ENCODE measurements at regions not wholly inside any gene's neighbourhood (a gene's known extent, or its start where the extent isn't known, plus 50 kb on each side); places are given as distances from the start of the nearest gene placed in this dataset.
"Not testable (repeated sequence)": the region's sequence is repeated elsewhere in the genome, so short reads cannot be mapped to it uniquely, and the experiment has no call there.

DNA sequence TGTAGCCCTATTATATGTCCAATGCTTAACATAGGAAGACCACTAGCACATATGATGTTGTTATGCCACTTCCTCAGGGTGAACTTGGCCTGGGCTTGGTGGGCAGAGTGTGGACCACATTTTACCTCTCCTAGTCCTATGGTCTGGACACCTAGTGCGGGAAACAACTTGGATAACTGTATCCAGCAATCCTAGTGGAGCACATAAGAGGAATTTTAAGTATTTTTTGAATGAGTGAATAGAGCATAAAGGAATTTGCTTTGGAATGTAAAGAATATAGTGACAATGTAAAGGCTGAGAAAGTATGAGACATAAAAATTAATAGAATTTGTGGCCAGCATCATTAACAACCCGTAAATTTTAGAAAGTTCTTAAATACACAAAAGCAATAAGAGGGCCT lies 528.9 kb downstream of the IGSF11 start:
- no peak overlapping the region for H3K27ac ChIP-seq (ENCODE audit: low read depth, low read length)
- H3K4me1 ChIP-seq (ENCODE audit: control insufficient read depth in 1 of 2, insufficient read depth in 2 of 2, low read length in 2 of 2) = no peaks in the 10 kb centered on the region
- H3K27me3 ChIP-seq (ENCODE audit: control insufficient read depth in 1 of 2, insufficient read depth in 2 of 2, low read length in 2 of 2) = no peaks in the 10 kb centered on the region
- no peaks in the 10 kb centered on the region for H3K9me3 ChIP-seq (ENCODE audit: control insufficient read depth in 1 of 2, low read length in 2 of 2)
- H3K4me3 ChIP-seq (ENCODE audit: low read depth in 1 of 2, low read length in 2 of 2) = no peak overlapping the region
- no peaks in the 10 kb centered on the region for H3K36me3 ChIP-seq (ENCODE audit: control insufficient read depth in 1 of 2, insufficient read depth in 2 of 2, low read length in 2 of 2)
- H3K9ac ChIP-seq (ENCODE audit: low read depth in 1 of 2, low read length in 2 of 2) = no peak overlapping the region

DNA sequence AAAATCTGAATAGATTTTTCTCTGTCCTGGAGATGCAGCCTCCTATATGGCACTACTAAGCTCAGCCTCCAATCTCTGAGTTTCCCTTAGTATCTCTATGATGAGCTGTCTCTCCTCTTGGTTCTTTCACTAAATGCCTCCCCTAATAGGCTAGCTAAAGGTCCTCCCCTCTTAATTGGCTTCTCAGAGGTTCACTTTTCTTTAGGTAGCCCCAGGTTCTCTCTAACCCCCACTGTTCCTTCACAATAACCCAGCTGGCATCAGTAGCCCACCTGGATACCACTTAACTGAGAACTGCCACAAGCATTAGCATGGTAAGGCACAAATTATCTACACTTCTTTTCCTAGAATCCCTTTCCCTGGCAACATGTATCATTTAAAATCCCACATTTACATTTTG lies 523.2 kb downstream of the IGSF11 start:
- Histone ChIP-seq H3K27ac (ENCODE audit: low read depth, low read length) (no peak overlapping the region), H3K36me3 (ENCODE audit: control insufficient read depth in 1 of 2, insufficient read depth in 2 of 2, low read length in 2 of 2) (no peaks in the 10 kb centered on the region), H3K9me3 (ENCODE audit: control insufficient read depth in 1 of 2, low read length in 2 of 2) (peaks cover 0 to 8% of the 10 kb centered on the region in 2 donors), H3K27me3 (ENCODE audit: control insufficient read depth in 1 of 2, insufficient read depth in 2 of 2, low read length in 2 of 2) (no peaks in the 10 kb centered on the region), H3K4me3 (ENCODE audit: low read depth in 1 of 2, low read length in 2 of 2) (no peak overlapping the region), H3K4me1 (ENCODE audit: control insufficient read depth in 1 of 2, insufficient read depth in 2 of 2, low read length in 2 of 2) (no peaks in the 10 kb centered on the region), H3K9ac (ENCODE audit: low read depth in 1 of 2, low read length in 2 of 2) (no peak overlapping the region)

DNA sequence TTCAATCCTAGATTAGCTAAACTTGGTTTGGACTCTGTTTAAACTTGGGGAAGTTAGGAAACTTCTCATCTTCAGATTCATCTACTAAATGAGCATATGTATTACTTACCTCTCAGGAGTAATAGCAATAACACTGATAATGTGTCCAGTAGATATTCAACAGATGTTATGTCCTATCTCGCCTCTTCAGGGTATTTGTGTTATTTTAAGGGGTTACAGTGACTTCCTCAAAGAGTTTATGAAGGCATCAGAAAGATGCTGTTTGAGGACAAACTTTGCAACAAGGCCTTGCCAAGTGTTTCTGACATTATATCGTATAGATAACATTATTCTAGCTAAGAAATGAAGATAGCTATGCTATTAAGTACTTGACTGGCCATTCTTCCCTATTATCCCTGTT lies 522.3 kb downstream of the IGSF11 start:
- H3K36me3 ChIP-seq (ENCODE audit: control insufficient read depth in 1 of 2, insufficient read depth in 2 of 2, low read length in 2 of 2) = no peaks in the 10 kb centered on the region
- no peaks in the 10 kb centered on the region for H3K27me3 ChIP-seq (ENCODE audit: control insufficient read depth in 1 of 2, insufficient read depth in 2 of 2, low read length in 2 of 2)
- H3K27ac ChIP-seq (ENCODE audit: low read depth, low read length) = no peak overlapping the region
- H3K9me3 ChIP-seq (ENCODE audit: control insufficient read depth in 1 of 2, low read length in 2 of 2) = peaks cover 0 to 8% of the 10 kb centered on the region in 2 donors
- H3K4me1 ChIP-seq (ENCODE audit: control insufficient read depth in 1 of 2, insufficient read depth in 2 of 2, low read length in 2 of 2) = no peaks in the 10 kb centered on the region
- H3K9ac ChIP-seq (ENCODE audit: low read depth in 1 of 2, low read length in 2 of 2) = no peak overlapping the region
- H3K4me3 ChIP-seq (ENCODE audit: low read depth in 1 of 2, low read length in 2 of 2) = no peak overlapping the region

DNA sequence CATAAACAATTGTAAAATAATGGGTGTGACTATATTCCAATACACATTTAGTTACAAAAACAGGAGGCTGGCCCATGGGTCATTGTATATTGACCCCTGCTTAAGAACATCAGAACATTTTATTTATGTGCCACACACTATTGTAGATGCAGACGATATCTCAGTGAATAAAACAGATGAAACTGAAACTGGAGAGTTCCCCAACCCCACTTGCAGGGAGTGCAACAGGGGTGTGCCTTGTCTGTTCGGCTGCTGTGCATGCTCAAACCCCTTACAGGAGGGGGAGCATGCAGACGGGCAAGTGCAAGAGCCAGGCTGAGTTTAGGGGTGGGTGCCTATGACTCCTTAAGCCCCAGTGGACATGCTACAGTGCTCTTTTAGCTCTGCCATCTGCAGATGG lies 509.6 kb downstream of the IGSF11 start:
- no peak overlapping the region for H3K4me3 ChIP-seq (ENCODE audit: low read depth in 1 of 2, low read length in 2 of 2)
- no peak overlapping the region for H3K27ac ChIP-seq (ENCODE audit: low read depth, low read length)
- H3K27me3 ChIP-seq (ENCODE audit: control insufficient read depth in 1 of 2, insufficient read depth in 2 of 2, low read length in 2 of 2) = no peaks in the 10 kb centered on the region
- no peaks in the 10 kb centered on the region for H3K4me1 ChIP-seq (ENCODE audit: control insufficient read depth in 1 of 2, insufficient read depth in 2 of 2, low read length in 2 of 2)
- peaks cover 0 to 4% of the 10 kb centered on the region in 2 donors for H3K9me3 ChIP-seq (ENCODE audit: control insufficient read depth in 1 of 2, low read length in 2 of 2)
- H3K9ac ChIP-seq (ENCODE audit: low read depth in 1 of 2, low read length in 2 of 2) = no peak overlapping the region
- H3K36me3 ChIP-seq (ENCODE audit: control insufficient read depth in 1 of 2, insufficient read depth in 2 of 2, low read length in 2 of 2) = no peaks in the 10 kb centered on the region

DNA sequence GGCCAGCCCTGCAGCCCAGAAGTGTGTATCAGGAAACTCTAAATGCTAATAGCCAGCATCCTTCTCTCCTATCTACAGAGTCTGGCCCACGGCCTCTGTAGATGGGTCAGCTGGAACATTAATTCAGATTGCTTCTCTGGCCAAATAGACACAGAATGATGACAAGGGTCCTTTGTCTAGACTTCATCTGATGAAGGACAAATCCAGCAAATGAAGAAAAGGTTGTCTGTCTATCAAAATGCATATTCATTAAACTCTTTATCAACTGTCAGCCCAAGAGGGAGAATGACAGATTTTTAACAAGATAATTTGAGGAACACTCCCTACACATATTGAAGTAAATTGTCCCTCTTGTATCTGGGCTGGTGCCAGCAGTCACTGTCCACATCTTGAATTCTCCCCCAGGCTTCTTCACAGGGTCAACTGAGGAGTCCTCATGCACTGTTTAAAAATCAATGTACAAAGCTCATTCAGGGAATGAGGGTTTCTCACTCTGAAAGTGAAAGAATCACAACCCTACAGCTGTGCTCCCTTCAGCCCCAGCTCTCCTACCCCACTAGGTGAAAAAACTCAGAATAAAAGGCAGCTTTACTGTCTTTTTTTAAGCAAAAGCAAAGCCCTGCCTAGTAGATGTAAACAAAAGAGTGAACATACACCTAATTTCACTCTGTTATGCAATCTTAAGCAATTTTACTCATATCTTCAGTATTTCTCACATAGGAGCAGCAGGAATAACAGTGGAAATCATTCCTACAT lies 507.7 kb downstream of the IGSF11 start:
- Histone ChIP-seq H3K4me1 (ENCODE audit: control insufficient read depth in 1 of 2, insufficient read depth in 2 of 2, low read length in 2 of 2) (no peaks in the 10 kb centered on the region), H3K27ac (ENCODE audit: low read depth, low read length) (no peak overlapping the region), H3K27me3 (ENCODE audit: control insufficient read depth in 1 of 2, insufficient read depth in 2 of 2, low read length in 2 of 2) (no peaks in the 10 kb centered on the region), H3K36me3 (ENCODE audit: control insufficient read depth in 1 of 2, insufficient read depth in 2 of 2, low read length in 2 of 2) (no peaks in the 10 kb centered on the region), H3K9ac (ENCODE audit: low read depth in 1 of 2, low read length in 2 of 2) (no peak overlapping the region), H3K4me3 (ENCODE audit: low read depth in 1 of 2, low read length in 2 of 2) (no peak overlapping the region), H3K9me3 (ENCODE audit: control insufficient read depth in 1 of 2, low read length in 2 of 2) (peaks cover 0 to 4% of the 10 kb centered on the region in 2 donors)

DNA sequence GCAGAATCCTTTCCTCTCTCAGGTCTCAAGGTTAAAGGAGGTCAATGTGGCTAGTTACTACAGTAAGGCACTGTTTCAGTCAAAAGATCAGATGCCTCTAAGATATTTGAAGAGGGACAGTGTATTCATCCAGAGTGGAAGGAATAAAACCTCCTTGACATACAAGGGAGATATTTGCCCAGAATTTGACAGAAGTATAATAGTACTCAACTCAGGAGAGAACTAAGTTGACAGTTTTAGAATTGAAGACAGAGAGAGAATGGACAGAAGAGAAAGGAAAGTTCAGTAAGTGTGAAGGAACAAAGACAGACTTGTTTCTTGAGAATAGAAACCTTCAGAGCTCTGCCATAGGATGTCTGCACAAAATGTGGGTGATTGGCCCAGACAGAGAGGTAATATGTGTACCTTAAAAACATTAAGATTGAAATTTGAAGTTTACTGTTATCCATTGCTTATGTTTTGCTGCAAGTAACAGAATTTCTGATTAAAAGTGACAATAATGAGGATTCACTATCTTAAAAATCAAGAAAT lies 507.1 kb downstream of the IGSF11 start:
- Histone ChIP-seq H3K9ac (ENCODE audit: low read depth in 1 of 2, low read length in 2 of 2) (no peak overlapping the region), H3K4me3 (ENCODE audit: low read depth in 1 of 2, low read length in 2 of 2) (no peak overlapping the region), H3K27ac (ENCODE audit: low read depth, low read length) (no peak overlapping the region), H3K9me3 (ENCODE audit: control insufficient read depth in 1 of 2, low read length in 2 of 2) (peaks cover 0 to 8% of the 10 kb centered on the region in 2 donors), H3K27me3 (ENCODE audit: control insufficient read depth in 1 of 2, insufficient read depth in 2 of 2, low read length in 2 of 2) (no peaks in the 10 kb centered on the region), H3K36me3 (ENCODE audit: control insufficient read depth in 1 of 2, insufficient read depth in 2 of 2, low read length in 2 of 2) (no peaks in the 10 kb centered on the region), H3K4me1 (ENCODE audit: control insufficient read depth in 1 of 2, insufficient read depth in 2 of 2, low read length in 2 of 2) (no peaks in the 10 kb centered on the region)

DNA sequence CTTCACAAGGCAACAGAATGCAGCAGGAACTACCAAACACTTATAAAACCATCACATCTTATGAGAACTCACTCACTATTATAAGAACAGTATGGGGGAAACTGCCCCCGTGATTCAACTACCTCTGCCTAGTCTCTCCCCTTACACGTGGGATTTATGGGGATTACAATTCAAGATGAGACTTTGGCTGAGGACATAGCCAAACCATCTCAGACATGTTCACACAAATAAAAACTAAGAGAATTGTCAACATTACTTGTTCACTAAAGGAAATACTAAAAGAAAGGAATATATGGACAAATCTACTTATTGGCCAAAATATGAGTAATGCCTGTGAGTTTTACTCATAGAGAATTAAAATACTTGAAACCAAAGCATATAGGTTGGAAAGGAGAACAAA lies 505.1 kb downstream of the IGSF11 start:
- H3K4me3 ChIP-seq (ENCODE audit: low read depth in 1 of 2, low read length in 2 of 2) = no peak overlapping the region
- no peaks in the 10 kb centered on the region for H3K36me3 ChIP-seq (ENCODE audit: control insufficient read depth in 1 of 2, insufficient read depth in 2 of 2, low read length in 2 of 2)
- H3K27ac ChIP-seq (ENCODE audit: low read depth, low read length) = no peak overlapping the region
- no peaks in the 10 kb centered on the region for H3K4me1 ChIP-seq (ENCODE audit: control insufficient read depth in 1 of 2, insufficient read depth in 2 of 2, low read length in 2 of 2)
- peaks cover 0 to 8% of the 10 kb centered on the region in 2 donors for H3K9me3 ChIP-seq (ENCODE audit: control insufficient read depth in 1 of 2, low read length in 2 of 2)
- no peaks in the 10 kb centered on the region for H3K27me3 ChIP-seq (ENCODE audit: control insufficient read depth in 1 of 2, insufficient read depth in 2 of 2, low read length in 2 of 2)
- H3K9ac ChIP-seq (ENCODE audit: low read depth in 1 of 2, low read length in 2 of 2) = no peak overlapping the region

DNA sequence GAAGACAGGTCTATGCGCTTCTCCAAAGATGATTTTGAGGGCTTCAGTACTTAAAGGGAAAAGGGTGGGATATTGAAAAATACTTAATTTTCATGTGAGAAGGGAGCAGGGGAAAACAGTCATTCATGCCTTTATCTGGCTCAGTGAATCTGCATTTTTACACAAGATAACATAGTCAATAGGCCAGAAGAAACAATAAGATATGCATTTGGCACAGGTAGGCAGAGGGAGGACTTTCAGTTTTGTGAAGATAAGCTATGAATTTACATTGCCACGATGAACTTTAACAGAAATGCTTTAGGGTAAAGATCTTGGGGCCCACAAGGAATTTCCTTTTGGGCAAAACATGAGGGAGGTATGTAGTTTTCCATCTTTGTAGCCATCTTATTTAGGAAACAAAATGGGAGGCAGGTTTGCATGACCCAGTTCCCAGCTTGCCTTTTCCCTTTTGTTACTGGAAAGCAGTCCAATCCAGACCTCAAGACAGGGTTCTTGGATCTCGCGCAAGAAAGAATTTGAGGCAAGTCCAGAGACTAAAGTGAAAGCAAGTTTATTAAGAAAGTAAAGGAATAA lies 504.2 kb downstream of the IGSF11 start:
- no peak overlapping the region for H3K9ac ChIP-seq (ENCODE audit: low read depth in 1 of 2, low read length in 2 of 2)
- no peaks in the 10 kb centered on the region for H3K36me3 ChIP-seq (ENCODE audit: control insufficient read depth in 1 of 2, insufficient read depth in 2 of 2, low read length in 2 of 2)
- peaks cover 0 to 4% of the 10 kb centered on the region in 2 donors for H3K9me3 ChIP-seq (ENCODE audit: control insufficient read depth in 1 of 2, low read length in 2 of 2)
- no peaks in the 10 kb centered on the region for H3K27me3 ChIP-seq (ENCODE audit: control insufficient read depth in 1 of 2, insufficient read depth in 2 of 2, low read length in 2 of 2)
- no peaks in the 10 kb centered on the region for H3K4me1 ChIP-seq (ENCODE audit: control insufficient read depth in 1 of 2, insufficient read depth in 2 of 2, low read length in 2 of 2)
- no peak overlapping the region for H3K27ac ChIP-seq (ENCODE audit: low read depth, low read length)
- H3K4me3 ChIP-seq (ENCODE audit: low read depth in 1 of 2, low read length in 2 of 2) = no peak overlapping the region

DNA sequence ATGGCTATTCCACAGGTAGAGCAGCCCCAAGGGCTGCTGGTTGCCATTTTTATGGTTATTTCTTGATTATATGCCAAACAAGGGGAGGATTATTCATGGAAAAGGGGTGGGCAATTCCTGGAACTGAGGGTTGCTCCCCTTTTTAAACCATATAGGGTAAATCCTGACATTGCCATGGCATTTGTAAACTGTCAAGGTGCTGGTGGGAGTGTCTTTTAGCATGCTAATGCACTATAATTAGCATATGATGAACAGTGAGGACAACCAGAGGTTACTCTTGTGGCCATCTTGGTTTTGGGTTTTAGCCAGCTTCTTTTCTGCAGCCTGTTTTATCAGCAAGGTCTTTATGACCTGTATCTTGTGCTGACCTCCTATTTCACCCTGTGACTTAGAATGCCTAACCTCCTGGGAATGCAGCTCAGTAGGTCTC lies 503.7 kb downstream of the IGSF11 start:
- not testable (repeated sequence) for H3K27ac ChIP-seq (ENCODE audit: low read depth, low read length); H3K4me3 ChIP-seq (ENCODE audit: low read depth in 1 of 2, low read length in 2 of 2); H3K9me3 ChIP-seq (ENCODE audit: control insufficient read depth in 1 of 2, low read length in 2 of 2); H3K36me3 ChIP-seq (ENCODE audit: control insufficient read depth in 1 of 2, insufficient read depth in 2 of 2, low read length in 2 of 2); H3K9ac ChIP-seq (ENCODE audit: low read depth in 1 of 2, low read length in 2 of 2); H3K27me3 ChIP-seq (ENCODE audit: control insufficient read depth in 1 of 2, insufficient read depth in 2 of 2, low read length in 2 of 2); H3K4me1 ChIP-seq (ENCODE audit: control insufficient read depth in 1 of 2, insufficient read depth in 2 of 2, low read length in 2 of 2)

DNA sequence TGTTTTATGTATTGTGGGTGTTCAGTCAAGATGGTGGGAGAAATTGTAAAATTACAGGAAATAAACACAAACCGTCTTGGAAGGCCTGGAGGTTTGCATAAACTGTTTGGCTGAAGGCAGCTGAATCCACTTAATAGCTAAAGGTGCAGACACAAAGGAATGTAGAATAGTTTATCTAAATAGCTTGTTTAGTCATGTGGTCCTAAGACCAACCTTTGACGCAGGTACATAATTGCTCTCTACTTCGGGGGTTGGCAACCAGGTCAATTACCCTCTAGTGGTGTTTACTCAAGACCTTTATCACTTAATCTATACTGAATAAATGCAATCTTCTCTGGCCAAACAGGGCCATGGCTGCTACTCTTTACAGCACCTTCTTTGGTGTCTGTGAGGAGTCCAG lies 502.8 kb downstream of the IGSF11 start:
- Histone ChIP-seq H3K4me3 (ENCODE audit: low read depth in 1 of 2, low read length in 2 of 2) (no peak overlapping the region), H3K27ac (ENCODE audit: low read depth, low read length) (no peak overlapping the region), H3K9me3 (ENCODE audit: control insufficient read depth in 1 of 2, low read length in 2 of 2) (peaks cover 0 to 4% of the 10 kb centered on the region in 2 donors), H3K27me3 (ENCODE audit: control insufficient read depth in 1 of 2, insufficient read depth in 2 of 2, low read length in 2 of 2) (no peaks in the 10 kb centered on the region), H3K4me1 (ENCODE audit: control insufficient read depth in 1 of 2, insufficient read depth in 2 of 2, low read length in 2 of 2) (no peaks in the 10 kb centered on the region), H3K36me3 (ENCODE audit: control insufficient read depth in 1 of 2, insufficient read depth in 2 of 2, low read length in 2 of 2) (no peaks in the 10 kb centered on the region), H3K9ac (ENCODE audit: low read depth in 1 of 2, low read length in 2 of 2) (no peak overlapping the region)
